AG10803 (cell line): ENCODE measurements at regions not wholly inside any gene's neighbourhood (a gene's known extent, or its start where the extent isn't known, plus 50 kb on each side); places are given as distances from the start of the nearest gene placed in this dataset.

Experiments used
- DNase-seq: peaks from one replicate; pipeline ENCODE4 v3.0.0; 2010; ENCODE audit warnings: low read depth
- H3K4me3 ChIP-seq: 2 replicates; pipeline ENCODE4 v1.5.1; 2011; ENCODE audit warnings: mild to moderate bottlenecking, low read length, control low read depth
- TF ChIP-seq, protein P1 (sequence below): conservative IDR thresholded peaks from 2 replicates; pipeline ENCODE4 v1.5.1; 2011; ENCODE audit warnings: mild to moderate bottlenecking, low read length, control low read depth, inconsistent platforms

DNA sequence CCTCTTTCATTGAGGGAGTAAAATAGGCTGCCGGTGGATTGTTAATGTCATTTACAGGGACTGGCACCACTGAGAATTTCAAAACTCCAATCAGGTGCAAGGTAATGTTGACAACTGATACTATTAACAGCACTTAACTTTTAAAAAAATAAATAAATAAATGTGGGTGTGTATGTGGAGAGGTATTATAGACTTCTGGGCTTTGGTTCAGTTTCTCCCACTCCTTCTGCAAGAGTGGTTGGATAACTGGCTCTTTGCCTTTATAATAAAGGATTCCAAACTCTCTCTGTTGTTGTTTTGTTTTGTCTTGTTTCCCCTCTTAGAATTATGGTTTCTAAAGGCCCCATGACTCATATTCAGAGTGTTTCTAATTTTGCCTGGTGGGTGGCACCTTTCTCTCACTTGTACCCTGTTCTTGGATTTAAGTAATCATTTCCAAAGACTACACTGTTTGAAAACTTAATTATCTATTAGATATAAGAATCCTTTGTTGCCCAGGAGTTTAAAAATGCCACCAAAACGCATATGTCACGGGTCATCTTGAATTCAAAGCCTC is 151.6 kb upstream of the ARID2 start:
- H3K4me3 ChIP-seq: no peak overlapping the region
- no peak for DNase-seq
- TF ChIP-seq, protein P1, sequence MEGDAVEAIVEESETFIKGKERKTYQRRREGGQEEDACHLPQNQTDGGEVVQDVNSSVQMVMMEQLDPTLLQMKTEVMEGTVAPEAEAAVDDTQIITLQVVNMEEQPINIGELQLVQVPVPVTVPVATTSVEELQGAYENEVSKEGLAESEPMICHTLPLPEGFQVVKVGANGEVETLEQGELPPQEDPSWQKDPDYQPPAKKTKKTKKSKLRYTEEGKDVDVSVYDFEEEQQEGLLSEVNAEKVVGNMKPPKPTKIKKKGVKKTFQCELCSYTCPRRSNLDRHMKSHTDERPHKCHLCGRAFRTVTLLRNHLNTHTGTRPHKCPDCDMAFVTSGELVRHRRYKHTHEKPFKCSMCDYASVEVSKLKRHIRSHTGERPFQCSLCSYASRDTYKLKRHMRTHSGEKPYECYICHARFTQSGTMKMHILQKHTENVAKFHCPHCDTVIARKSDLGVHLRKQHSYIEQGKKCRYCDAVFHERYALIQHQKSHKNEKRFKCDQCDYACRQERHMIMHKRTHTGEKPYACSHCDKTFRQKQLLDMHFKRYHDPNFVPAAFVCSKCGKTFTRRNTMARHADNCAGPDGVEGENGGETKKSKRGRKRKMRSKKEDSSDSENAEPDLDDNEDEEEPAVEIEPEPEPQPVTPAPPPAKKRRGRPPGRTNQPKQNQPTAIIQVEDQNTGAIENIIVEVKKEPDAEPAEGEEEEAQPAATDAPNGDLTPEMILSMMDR: no peak

DNA sequence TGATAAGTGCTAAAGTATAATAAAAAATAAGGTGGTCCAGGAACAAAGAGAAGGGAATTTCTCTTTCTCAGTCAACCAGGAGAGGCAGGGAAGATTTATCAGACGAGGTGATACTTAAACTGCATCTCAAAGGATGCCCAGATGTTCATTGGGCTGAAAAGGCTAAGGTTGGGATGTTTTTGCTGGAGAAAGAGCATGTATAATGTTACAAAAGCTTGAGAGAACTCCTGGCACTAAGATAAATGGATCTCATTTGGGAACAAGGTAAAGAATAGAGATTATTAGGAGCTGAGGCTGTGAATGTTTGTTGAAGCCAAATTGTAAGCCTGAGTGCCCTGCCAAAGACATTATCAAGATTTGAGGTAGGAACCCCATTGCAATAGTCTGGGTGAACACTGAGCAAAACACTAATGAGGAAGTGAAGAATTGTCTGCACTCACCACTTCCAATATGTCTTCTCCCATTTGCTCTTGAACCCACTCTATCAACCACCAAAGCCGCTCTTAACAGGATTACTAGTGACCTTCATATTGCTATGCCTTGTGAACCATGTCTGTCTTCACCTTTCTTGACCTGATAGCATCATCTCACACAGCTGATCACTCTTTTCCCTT is 149.0 kb upstream of the ARID2 start:
- TF ChIP-seq, protein P1: no peak
- DNase-seq: no peak
- H3K4me3 ChIP-seq: no peak overlapping the region

DNA sequence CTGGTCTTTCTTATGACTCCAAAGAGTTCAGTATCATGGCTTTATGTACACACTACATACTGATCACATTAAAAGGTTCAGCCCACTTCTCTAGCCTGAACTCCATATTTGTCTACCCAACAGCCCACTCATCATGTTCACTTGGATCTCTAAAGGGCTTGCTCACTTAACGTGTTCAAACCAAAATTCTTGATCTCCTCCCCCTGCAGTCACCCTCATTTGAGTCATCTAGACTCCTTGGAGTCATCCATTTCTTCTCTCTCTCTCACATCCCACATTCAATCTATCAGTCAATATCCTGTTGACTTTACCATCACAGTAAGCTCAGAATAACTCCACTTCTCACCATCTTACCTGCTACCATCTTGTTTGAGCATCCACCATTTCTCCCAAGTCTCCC is 148.4 kb upstream of the ARID2 start:
- TF ChIP-seq, protein P1: no peak
- no peak overlapping the region for H3K4me3 ChIP-seq
- DNase-seq: no peak

GRCh38 chr12:45582536-45582935 is 147.0 kb upstream of the ARID2 start:
- DNase-seq: no peak
- TF ChIP-seq, protein P1: no peak

DNA sequence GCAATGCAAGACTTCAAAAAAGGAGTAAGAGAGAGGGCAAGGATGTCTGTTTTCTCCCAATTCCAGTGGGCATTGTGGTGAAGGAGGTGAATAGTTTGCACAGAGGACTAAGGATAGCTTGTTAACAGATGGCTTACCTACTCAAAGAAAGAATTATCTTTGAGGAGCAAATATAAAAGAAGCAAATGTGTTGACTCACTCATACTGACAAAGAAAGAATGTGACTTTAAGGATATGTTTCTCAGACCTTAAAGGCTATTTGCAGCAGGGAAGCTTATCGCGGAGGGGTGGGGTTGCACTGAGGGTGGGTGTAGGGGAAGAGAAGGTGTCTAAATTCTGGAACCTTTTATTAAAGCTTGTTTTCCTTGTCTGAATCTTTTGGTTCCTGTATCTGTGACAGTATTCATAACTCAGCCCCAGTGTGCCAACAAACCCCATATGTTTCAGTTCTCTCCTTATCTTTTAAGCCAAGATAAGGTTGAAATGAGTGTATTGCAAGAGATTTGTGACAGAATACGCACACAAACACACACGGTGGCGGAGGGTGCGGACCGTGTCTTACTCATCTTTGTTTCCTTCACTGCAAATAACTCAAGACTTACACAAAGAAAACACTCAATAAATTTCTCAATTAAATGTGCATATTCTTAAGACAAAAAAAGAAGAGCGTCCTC is 146.4 kb upstream of the ARID2 start:
- no peak overlapping the region for H3K4me3 ChIP-seq
- TF ChIP-seq, protein P1: no peak
- no peak for DNase-seq

More at GRCh38 chr12:45582536-45582935, 147.0 kb upstream of the ARID2 start:
- H3K4me3 ChIP-seq: no peak overlapping the region

- TF ChIP-seq, protein P1: no peak
- DNase-seq: no peak
- no peak overlapping the region for H3K4me3 ChIP-seq
Observed at GRCh38 chr12:45584336-45584735, 145.2 kb upstream of the ARID2 start.

GRCh38 chr12:45585522-45586230 is 143.8 kb upstream of the ARID2 start:
- H3K4me3 ChIP-seq: no peak overlapping the region
- TF ChIP-seq, protein P1: no peak
- no peak for DNase-seq
